ENCODE measurements at regions not wholly inside any gene's neighbourhood (a gene's known extent, or its start where the extent isn't known, plus 50 kb on each side); places are given as distances from the start of the nearest gene placed in this dataset.

DNA sequence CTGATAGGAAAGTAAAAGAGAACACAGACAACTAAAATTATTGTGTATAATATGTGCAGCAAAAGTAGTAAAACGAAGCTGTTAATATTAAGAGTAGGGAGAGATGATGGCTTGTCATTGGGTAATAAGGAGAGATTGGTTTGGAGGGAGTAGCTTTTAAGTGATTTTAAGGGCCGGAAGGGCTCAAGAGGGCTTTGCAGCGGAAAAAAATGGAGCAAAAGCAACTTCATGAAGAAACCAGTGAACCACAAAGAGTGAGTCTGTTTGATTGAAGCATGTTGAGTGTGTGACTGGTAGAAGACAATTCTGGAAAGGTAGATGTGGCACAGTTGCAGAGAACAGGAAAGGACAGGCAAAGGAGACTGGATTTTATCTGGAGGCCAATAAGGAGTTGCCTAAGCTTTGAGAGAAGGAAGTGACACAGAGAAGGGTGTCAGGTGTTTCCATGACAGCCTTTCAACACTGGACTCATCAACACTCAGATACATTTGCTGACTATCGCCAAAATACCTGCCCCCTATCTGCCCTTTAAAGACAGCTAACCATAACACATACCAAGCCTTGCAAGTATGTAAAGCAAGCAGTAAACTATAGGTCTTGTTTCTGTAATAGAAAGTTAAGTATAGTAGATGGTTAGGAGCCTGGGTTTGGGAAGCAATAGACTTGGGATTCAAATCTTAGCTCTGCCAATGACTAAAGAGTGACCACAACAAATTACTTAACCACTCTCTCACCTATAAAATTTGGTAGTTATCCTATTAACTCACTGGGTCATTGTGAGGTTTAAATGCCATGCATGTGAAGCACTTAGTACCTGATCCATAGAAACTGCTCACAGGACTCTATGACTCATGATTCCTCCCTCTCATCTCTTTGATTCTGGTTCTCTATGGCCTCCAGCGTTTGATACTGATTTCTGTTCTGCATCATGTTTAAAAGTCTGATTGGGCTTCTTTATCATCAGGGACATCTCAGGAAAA, 117.3 kb upstream of the LMNTD1 start:
- TF ChIP-seq, protein P1, sequence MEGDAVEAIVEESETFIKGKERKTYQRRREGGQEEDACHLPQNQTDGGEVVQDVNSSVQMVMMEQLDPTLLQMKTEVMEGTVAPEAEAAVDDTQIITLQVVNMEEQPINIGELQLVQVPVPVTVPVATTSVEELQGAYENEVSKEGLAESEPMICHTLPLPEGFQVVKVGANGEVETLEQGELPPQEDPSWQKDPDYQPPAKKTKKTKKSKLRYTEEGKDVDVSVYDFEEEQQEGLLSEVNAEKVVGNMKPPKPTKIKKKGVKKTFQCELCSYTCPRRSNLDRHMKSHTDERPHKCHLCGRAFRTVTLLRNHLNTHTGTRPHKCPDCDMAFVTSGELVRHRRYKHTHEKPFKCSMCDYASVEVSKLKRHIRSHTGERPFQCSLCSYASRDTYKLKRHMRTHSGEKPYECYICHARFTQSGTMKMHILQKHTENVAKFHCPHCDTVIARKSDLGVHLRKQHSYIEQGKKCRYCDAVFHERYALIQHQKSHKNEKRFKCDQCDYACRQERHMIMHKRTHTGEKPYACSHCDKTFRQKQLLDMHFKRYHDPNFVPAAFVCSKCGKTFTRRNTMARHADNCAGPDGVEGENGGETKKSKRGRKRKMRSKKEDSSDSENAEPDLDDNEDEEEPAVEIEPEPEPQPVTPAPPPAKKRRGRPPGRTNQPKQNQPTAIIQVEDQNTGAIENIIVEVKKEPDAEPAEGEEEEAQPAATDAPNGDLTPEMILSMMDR (IDR thresholded peaks at IDR 0.05): no peak
- TF ChIP-seq POLR2A (IDR thresholded peaks at IDR 0.05) (no peak), POLR2AphosphoS5 (IDR thresholded peaks at IDR 0.05) (no peak), EP300 (IDR thresholded peaks at IDR 0.05) (no peak)
